H1 (cell line): ENCODE measurements at regions not wholly inside any gene's neighbourhood (a gene's known extent, or its start where the extent isn't known, plus 50 kb on each side); places are given as distances from the start of the nearest gene placed in this dataset.

Experiments used
- EP300 ChIP-seq, 2 experiments: IDR thresholded peaks; 1 replicate in 1 of 2; 2 replicates in 1 of 2; pipeline ENCODE4 v1.6.1; 2011 to 2012; ENCODE audit warnings: low read depth in 2 of 2, low read length in 2 of 2, mild to moderate bottlenecking in 2 of 2, borderline replicate concordance in 1 of 2, inconsistent platforms in 1 of 2, moderate library complexity in 1 of 2
- GABPA ChIP-seq: IDR thresholded peaks from 2 replicates; pipeline ENCODE4 v1.6.1; 2011; ENCODE audit warnings: mild to moderate bottlenecking, low read length, moderate library complexity, borderline replicate concordance; ENCODE audit not compliant: insufficient read depth
- TF ChIP-seq, protein P1 (sequence below): IDR thresholded peaks from 2 replicates; pipeline ENCODE4 v1.6.1; 2012; ENCODE audit warnings: inconsistent platforms

DNA sequence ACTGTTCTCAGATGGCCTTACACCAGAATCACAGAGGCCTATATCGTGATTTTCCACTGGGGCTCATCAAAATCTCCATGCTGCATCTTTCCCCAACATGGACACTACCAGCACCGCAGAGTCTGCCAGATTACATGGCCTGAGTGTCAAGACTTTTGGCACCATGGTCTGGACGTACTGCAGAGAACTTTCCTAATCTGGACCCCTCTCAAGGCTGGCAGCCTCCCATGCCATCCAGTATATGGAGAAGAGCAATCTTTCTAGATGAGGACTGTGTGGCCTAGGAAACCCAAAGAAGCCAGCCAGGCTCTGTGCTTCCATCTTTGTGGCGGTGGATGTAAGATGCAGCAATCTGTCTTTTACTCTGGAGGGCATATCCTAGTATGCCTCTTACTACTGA is 139.2 kb downstream of the ADAMTS15 start (continued):
- TF ChIP-seq, protein P1, sequence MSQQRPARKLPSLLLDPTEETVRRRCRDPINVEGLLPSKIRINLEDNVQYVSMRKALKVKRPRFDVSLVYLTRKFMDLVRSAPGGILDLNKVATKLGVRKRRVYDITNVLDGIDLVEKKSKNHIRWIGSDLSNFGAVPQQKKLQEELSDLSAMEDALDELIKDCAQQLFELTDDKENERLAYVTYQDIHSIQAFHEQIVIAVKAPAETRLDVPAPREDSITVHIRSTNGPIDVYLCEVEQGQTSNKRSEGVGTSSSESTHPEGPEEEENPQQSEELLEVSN, result no peak
- TF ChIP-seq EP300 (IDR thresholded peaks at IDR 0.05; ENCODE audit: borderline replicate concordance in 1 of 2, low read depth in 2 of 2, low read length in 2 of 2) (no peak), GABPA (no peak)
